H1 (cell line): ENCODE measurements at regions not wholly inside any gene's neighbourhood (a gene's known extent, or its start where the extent isn't known, plus 50 kb on each side); places are given as distances from the start of the nearest gene placed in this dataset.

ENCODE experiments used
- CTCF ChIA-PET: fragments of 300-600 bp; sonication (Branson Sonifier 250); formaldehyde crosslinking; loops from one replicate; lab custom pipeline; 2021; ENCODE audit not compliant: partially characterized antibody; lab: Charles Lee
- POLR2A ChIA-PET: fragments of 300-600 bp; sonication (Branson Sonifier 250); formaldehyde crosslinking; loops from one replicate; lab custom pipeline; 2021; ENCODE audit warnings: inconsistent platforms; ENCODE audit not compliant: partially characterized antibody; lab: Charles Lee
- DNase-seq, 2 experiments: peaks; one replicate each; pipeline versions ENCODE4 v3.0.0 to v3.0.0-alpha.2; 2010 to 2022; ENCODE audit warnings: low spot score in 2 of 2, low read depth in 1 of 2, mixed read lengths in 1 of 2
- FAIRE-seq: peaks from 2 replicates; lab custom pipeline; 2011; peaks lifted over from hg19 to GRCh38; lab: Jason Lieb, UNC
- H2AFZ ChIP-seq: 2 replicates; pipeline ENCODE4 v1.8.1; 2012; ENCODE audit warnings: low read length, inconsistent platforms
- H2AK5ac ChIP-seq: 2 replicates; pipeline ENCODE4 v1.6.1; 2013; ENCODE audit warnings: low read depth, low read length
- H2BK120ac ChIP-seq: replicated peaks from 2 replicates; pipeline ENCODE3; 2013; ENCODE audit warnings: low read depth, low read length, inconsistent platforms
- H2BK12ac ChIP-seq: 2 replicates; pipeline ENCODE4 v1.6.1; 2013; ENCODE audit warnings: low read depth, low read length
- H2BK15ac ChIP-seq: 2 replicates; pipeline ENCODE4 v1.6.1; 2013; ENCODE audit warnings: low read length
- H2BK20ac ChIP-seq: 2 replicates; pipeline ENCODE4 v1.6.1; 2013; ENCODE audit warnings: low read length
- H2BK5ac ChIP-seq: 2 replicates; pipeline ENCODE4 v1.6.1; 2013; ENCODE audit warnings: low read depth, low read length
- H3K14ac ChIP-seq: 2 replicates; pipeline ENCODE4 v1.6.1; 2013; ENCODE audit warnings: inconsistent platforms; ENCODE audit not compliant: insufficient read length
- H3K18ac ChIP-seq: 2 replicates; pipeline ENCODE4 v1.6.1; 2013; ENCODE audit warnings: low read length; ENCODE audit errors: extremely low read depth
- H3K23ac ChIP-seq: 2 replicates; pipeline ENCODE4 v1.6.1; 2013; ENCODE audit warnings: inconsistent platforms; ENCODE audit not compliant: insufficient read length
- H3K23me2 ChIP-seq: 2 replicates; pipeline ENCODE4 v1.6.1; 2013; ENCODE audit warnings: low read depth, low read length
- H3K27ac ChIP-seq: 2 replicates; pipeline ENCODE4 v1.6.1; 2011; ENCODE audit warnings: low read depth, low read length, inconsistent platforms
- H3K27me3 ChIP-seq, 4 experiments: replicated peaks in 1 of 4; 1 replicate in 1 of 4; 2 replicates in 3 of 4; pipeline versions ENCODE4 v1.6.1 to v1.8.1; 2011 to 2013; ENCODE audit warnings: low read length in 3 of 4, mild to moderate bottlenecking in 3 of 4, inconsistent platforms in 2 of 4, mixed read lengths in 2 of 4, moderate library complexity in 1 of 4; ENCODE audit not compliant: control insufficient read depth in 3 of 4, insufficient read depth in 3 of 4; ENCODE audit errors: extremely low read depth in 1 of 4
- H3K36me3 ChIP-seq, 4 experiments: 2 replicates each; pipeline versions ENCODE4 v1.6.1 to v1.8.1; 2011 to 2013; ENCODE audit warnings: mild to moderate bottlenecking in 4 of 4, low read length in 3 of 4, moderate library complexity in 2 of 4, control low read depth in 1 of 4, inconsistent platforms in 1 of 4; ENCODE audit not compliant: insufficient read depth in 4 of 4, control insufficient read depth in 2 of 4
- H3K4ac ChIP-seq: replicated peaks from 2 replicates; pipeline ENCODE3; 2013; ENCODE audit warnings: low read length, low read depth, mixed read lengths, inconsistent platforms; ENCODE audit not compliant: insufficient read length
- H3K4me1 ChIP-seq, 4 experiments: replicated peaks in 1 of 4; 1 replicate in 1 of 4; 2 replicates in 3 of 4; pipeline versions ENCODE4 v1.6.1 to v1.8.1; 2011 to 2013; ENCODE audit warnings: low read length in 3 of 4, inconsistent platforms in 2 of 4, mixed read lengths in 1 of 4; ENCODE audit not compliant: insufficient read depth in 4 of 4, control insufficient read depth in 3 of 4
- H3K4me2 ChIP-seq, 2 experiments: 2 replicates each; pipeline versions ENCODE4 v1.6.1 to v1.8.1; 2011 to 2013; ENCODE audit warnings: low read depth in 2 of 2, low read length in 2 of 2, control low read depth in 1 of 2, inconsistent platforms in 1 of 2, mild to moderate bottlenecking in 1 of 2; ENCODE audit not compliant: insufficient read depth in 1 of 2
- H3K4me3 ChIP-seq, 4 experiments: fragments of 200-600, 300-600 bp in 1 of 4; sonication (generic), shearing (Covaris generic), sonication (Bioruptor Twin) in 1 of 4; 2 replicates each; pipeline versions ENCODE4 v1.5.1 to v1.8.1; 2011 to 2016; ENCODE audit warnings: low read length in 4 of 4, low read depth in 3 of 4, control low read depth in 2 of 4, inconsistent platforms in 2 of 4, mild to moderate bottlenecking in 2 of 4, mixed read lengths in 1 of 4, moderate library complexity in 1 of 4; ENCODE audit not compliant: insufficient read depth in 2 of 4; ENCODE audit errors: extremely low read depth in 1 of 4
- H3K56ac ChIP-seq: replicated peaks from 2 replicates; pipeline ENCODE3; 2013; ENCODE audit warnings: low read depth, mild to moderate bottlenecking, mixed read lengths, low read length, inconsistent platforms; ENCODE audit not compliant: insufficient read length
- H3K79me1 ChIP-seq: 2 replicates; pipeline ENCODE4 v1.6.1; 2013; ENCODE audit warnings: low read depth, low read length, control low read depth
- H3K79me2 ChIP-seq, 2 experiments: 2 replicates each; pipeline versions ENCODE4 v1.6.1 to v1.8.1; 2012 to 2013; ENCODE audit warnings: low read length in 2 of 2, mild to moderate bottlenecking in 2 of 2, inconsistent platforms in 1 of 2; ENCODE audit not compliant: insufficient read depth in 2 of 2, control insufficient read depth in 1 of 2
- H3K9ac ChIP-seq, 4 experiments: replicated peaks in 1 of 4; 1 replicate in 1 of 4; 2 replicates in 3 of 4; pipeline versions ENCODE4 v1.6.1 to v1.8.1; 2011 to 2013; ENCODE audit warnings: low read depth in 3 of 4, low read length in 3 of 4, control low read depth in 2 of 4, mild to moderate bottlenecking in 2 of 4, moderate library complexity in 2 of 4, inconsistent platforms in 1 of 4; ENCODE audit errors: extremely low read depth in 1 of 4
- H3K9me3 ChIP-seq, 2 experiments: 2 replicates each; pipeline versions ENCODE4 v1.6.1 to v1.8.1; 2012 to 2013; ENCODE audit warnings: mild to moderate bottlenecking in 2 of 2, moderate library complexity in 2 of 2, control low read depth in 1 of 2, inconsistent platforms in 1 of 2, low read depth in 1 of 2, low read length in 1 of 2, mixed read lengths in 1 of 2; ENCODE audit not compliant: insufficient read depth in 2 of 2
- H4K20me1 ChIP-seq, 2 experiments: replicated peaks in 1 of 2; 2 replicates each; pipeline versions ENCODE3 to v1.8.1; 2011 to 2013; ENCODE audit warnings: inconsistent platforms in 2 of 2, low read length in 2 of 2, mild to moderate bottlenecking in 1 of 2; ENCODE audit not compliant: insufficient read depth in 2 of 2, control insufficient read depth in 1 of 2
- H4K5ac ChIP-seq: 2 replicates; pipeline ENCODE4 v1.6.1; 2013; ENCODE audit warnings: low read length, low read depth, mixed read lengths, inconsistent platforms; ENCODE audit not compliant: insufficient read length
- H4K8ac ChIP-seq: 2 replicates; pipeline ENCODE4 v1.8.0; 2013; ENCODE audit warnings: mild to moderate bottlenecking, moderate library complexity, low read length, inconsistent platforms; ENCODE audit not compliant: insufficient read depth; ENCODE audit errors: extremely low read depth
- H4K91ac ChIP-seq: replicated peaks from 2 replicates; pipeline ENCODE3; 2013; ENCODE audit warnings: low read length, mixed read lengths, inconsistent platforms; ENCODE audit not compliant: insufficient read length
- NANOG ChIP-seq: IDR thresholded peaks from 2 replicates; pipeline ENCODE4 v1.6.1; 2011; ENCODE audit warnings: low read length, low read depth, mild to moderate bottlenecking, inconsistent platforms; ENCODE audit not compliant: insufficient read depth, poor library complexity, severe bottlenecking
- SAP30 ChIP-seq: fragments of 300-600 bp; sonication (generic); IDR thresholded peaks from 2 replicates; pipeline ENCODE4 v1.7.1; 2012; ENCODE audit warnings: low read length, moderate library complexity, mild to moderate bottlenecking, inconsistent platforms; ENCODE audit not compliant: insufficient read depth, insufficient replicate concordance
- WGBS, 2 experiments: shearing (Covaris generic) in 1 of 2; methylation state at CpG; one replicate each; pipeline versions ENCODE4 v1.1.6 to v1.1.7; 2013 to 2015; ENCODE audit warnings: low lambda C conversion rate in 2 of 2, mixed read lengths in 2 of 2, inconsistent platforms in 1 of 2, low coverage in 1 of 2, missing lambda C conversion rate in 1 of 2; ENCODE audit not compliant: insufficient replicate concordance in 2 of 2, insufficient coverage in 1 of 2, insufficient read length in 1 of 2; ENCODE audit errors: extremely low coverage in 1 of 2, missing lambda C conversion rate in 1 of 2; 5-methylcytosine and 5-hydroxymethylcytosine counted together

DNA sequence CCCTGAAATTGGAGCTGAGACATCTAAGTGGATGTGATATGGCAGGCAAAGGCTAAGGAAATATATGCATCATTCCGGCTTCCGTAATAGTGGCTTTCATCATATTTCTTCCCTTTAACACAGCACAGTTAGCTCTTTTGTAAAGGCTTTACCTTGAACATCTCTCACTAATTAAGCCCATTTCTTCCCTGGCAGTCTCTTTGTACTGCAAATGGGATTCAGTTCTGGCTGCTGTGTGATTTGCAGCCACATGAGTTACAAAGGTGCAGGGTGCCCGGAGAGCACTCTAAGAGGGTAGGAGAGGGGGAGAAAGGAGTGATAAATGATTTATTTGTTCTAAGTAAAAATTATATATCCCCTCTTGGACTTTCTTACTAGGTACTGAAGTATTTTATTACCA, 232.1 kb upstream of the CCDC196 start:
- no peak overlapping the region for H3K18ac ChIP-seq
- no peak overlapping the region for H3K9ac ChIP-seq
- H2BK20ac ChIP-seq = no peak overlapping the region
- no peak overlapping the region for H2AK5ac ChIP-seq
- H3K4me3 ChIP-seq = no peak overlapping the region
- no peak overlapping the region for H3K4ac ChIP-seq
- H4K5ac ChIP-seq = no peak overlapping the region
- H4K91ac ChIP-seq = no peak overlapping the region
- no peaks in the 10 kb centered on the region for H3K23me2 ChIP-seq
- FAIRE-seq = no peak
- no peak overlapping the region for H3K4me2 ChIP-seq
- H3K23ac ChIP-seq = no peak overlapping the region
- no peaks in the 10 kb centered on the region for H3K9me3 ChIP-seq
- H3K27ac ChIP-seq = no peak overlapping the region
- H3K4me1 ChIP-seq = peaks cover 0 to 5% (median 4%) of the 10 kb centered on the region in 4 experiments; a peak in 6 of 7 replicates
- DNase-seq = peak in 1 of 2 experiments; percentile 5
- POLR2A ChIA-PET = no interaction called here
- no peak for TF ChIP-seq SAP30
- peak; percentile 13 for TF ChIP-seq NANOG
- TF ChIP-seq, all 59 proteins: peak for 1
- CTCF ChIA-PET = interaction anchor here (0.6 to 1.6 kb wide), 6 partner anchors 9 to 843 kb away, joined by 3 to 7 read pairs (median 3); no protein-coding TSS in a partner anchor
- H3K56ac ChIP-seq = no peak overlapping the region
- H2BK5ac ChIP-seq = no peak overlapping the region
- H3K27me3 ChIP-seq = no peaks in the 10 kb centered on the region
- H3K79me2 ChIP-seq = no peaks in the 10 kb centered on the region
- 69% methylated on average over 3 of the region's 3 CpGs; no CpG with 5 or more reads in 1 of the 2 experiments for WGBS, 2 experiments
- no peak overlapping the region for H2AFZ ChIP-seq
- no peaks in the 10 kb centered on the region for H3K79me1 ChIP-seq
- H2BK15ac ChIP-seq = no peak overlapping the region
- H2BK120ac ChIP-seq = no peak overlapping the region
- no peak overlapping the region for H2BK12ac ChIP-seq
- no peak overlapping the region for H4K8ac ChIP-seq
- H3K14ac ChIP-seq = no peak overlapping the region
- H3K36me3 ChIP-seq = no peaks in the 10 kb centered on the region
- H4K20me1 ChIP-seq = no peaks in the 10 kb centered on the region
